ENCODE measurements at regions not wholly inside any gene's neighbourhood (a gene's known extent, or its start where the extent isn't known, plus 50 kb on each side); places are given as distances from the start of the nearest gene placed in this dataset.

GRCh38 chr5:146971401-146971800 is 92.8 kb upstream of the PPP2R2B start:
- no peak overlapping the region for H3K4me3 ChIP-seq (ENCODE audit: low read depth, low read length, poor library complexity, severe bottlenecking)
- no peak overlapping the region for H3K4me2 ChIP-seq (ENCODE audit: low read length)
- H4K20me1 ChIP-seq (ENCODE audit: insufficient read depth, low read length), result no peaks in the 10 kb centered on the region
- H3K27me3 ChIP-seq (ENCODE audit: insufficient read depth, low read length), result no peaks in the 10 kb centered on the region
- H3K36me3 ChIP-seq (ENCODE audit: insufficient read depth, low read length), result no peaks in the 10 kb centered on the region
- no peaks in the 10 kb centered on the region for H3F3A ChIP-seq (ENCODE audit: insufficient read depth, low read length)
- no peaks in the 10 kb centered on the region for H3K79me2 ChIP-seq (ENCODE audit: insufficient read depth, low read length)
- no peak overlapping the region for H3K27ac ChIP-seq (ENCODE audit: low read depth, low read length, poor library complexity, severe bottlenecking)
- H3K9ac ChIP-seq (ENCODE audit: low read length), result no peak overlapping the region
- no peaks in the 10 kb centered on the region for H3K4me1 ChIP-seq (ENCODE audit: insufficient read depth, low read length, severe bottlenecking)
- H2AFZ ChIP-seq (ENCODE audit: low read length), result no peak overlapping the region
- H3K9me2 ChIP-seq (ENCODE audit: low read depth, low read length), result no peaks in the 10 kb centered on the region
- H3K9me3 ChIP-seq (ENCODE audit: low read length), result no peaks in the 10 kb centered on the region
- TF ChIP-seq CTCF (IDR thresholded peaks at IDR 0.05; ENCODE audit: low read length) (no peak), EZH2 (IDR thresholded peaks at IDR 0.05; ENCODE audit: borderline replicate concordance, low read length) (no peak)

GRCh38 chr5:146986469-146986868 is 107.9 kb upstream of the PPP2R2B start:
- Histone ChIP-seq H3K4me2 (ENCODE audit: low read length) (no peak overlapping the region), H3F3A (ENCODE audit: insufficient read depth, low read length) (no peaks in the 10 kb centered on the region), H3K79me2 (ENCODE audit: insufficient read depth, low read length) (no peaks in the 10 kb centered on the region), H3K27ac (ENCODE audit: low read depth, low read length, poor library complexity, severe bottlenecking) (no peak overlapping the region), H4K20me1 (ENCODE audit: insufficient read depth, low read length) (no peaks in the 10 kb centered on the region), H3K9me3 (ENCODE audit: low read length) (no peaks in the 10 kb centered on the region), H2AFZ (ENCODE audit: low read length) (no peak overlapping the region), H3K4me1 (ENCODE audit: insufficient read depth, low read length, severe bottlenecking) (no peaks in the 10 kb centered on the region), H3K4me3 (ENCODE audit: low read depth, low read length, poor library complexity, severe bottlenecking) (no peak overlapping the region), H3K36me3 (ENCODE audit: insufficient read depth, low read length) (no peaks in the 10 kb centered on the region), H3K9me2 (ENCODE audit: low read depth, low read length) (no peaks in the 10 kb centered on the region), H3K27me3 (ENCODE audit: insufficient read depth, low read length) (no peaks in the 10 kb centered on the region), H3K9ac (ENCODE audit: low read length) (no peak overlapping the region)
- TF ChIP-seq CTCF (IDR thresholded peaks at IDR 0.05; ENCODE audit: low read length), result no peak
- no peak for TF ChIP-seq EZH2 (IDR thresholded peaks at IDR 0.05; ENCODE audit: borderline replicate concordance, low read length)

- H3K4me1 ChIP-seq (ENCODE audit: insufficient read depth, low read length, severe bottlenecking), result no peaks in the 10 kb centered on the region
- no peak overlapping the region for H3K9ac ChIP-seq (ENCODE audit: low read length)
- no peak overlapping the region for H3K27ac ChIP-seq (ENCODE audit: low read depth, low read length, poor library complexity, severe bottlenecking)
- H3K9me3 ChIP-seq (ENCODE audit: low read length), result no peaks in the 10 kb centered on the region
- H3F3A ChIP-seq (ENCODE audit: insufficient read depth, low read length), result no peaks in the 10 kb centered on the region
- no peak overlapping the region for H2AFZ ChIP-seq (ENCODE audit: low read length)
- H3K4me3 ChIP-seq (ENCODE audit: low read depth, low read length, poor library complexity, severe bottlenecking), result no peak overlapping the region
- TF ChIP-seq EZH2 (IDR thresholded peaks at IDR 0.05; ENCODE audit: borderline replicate concordance, low read length), result no peak
- TF ChIP-seq CTCF (IDR thresholded peaks at IDR 0.05; ENCODE audit: low read length), result no peak
- H3K27me3 ChIP-seq (ENCODE audit: insufficient read depth, low read length), result no peaks in the 10 kb centered on the region
- H3K4me2 ChIP-seq (ENCODE audit: low read length), result no peak overlapping the region
- H3K36me3 ChIP-seq (ENCODE audit: insufficient read depth, low read length), result no peaks in the 10 kb centered on the region
- no peaks in the 10 kb centered on the region for H4K20me1 ChIP-seq (ENCODE audit: insufficient read depth, low read length)
- no peaks in the 10 kb centered on the region for H3K79me2 ChIP-seq (ENCODE audit: insufficient read depth, low read length)
- no peaks in the 10 kb centered on the region for H3K9me2 ChIP-seq (ENCODE audit: low read depth, low read length)
These were observed 115.4 kb upstream of the PPP2R2B start for GRCh38 chr5:146993876-146994530.

Data from OCI-LY1 (cell line).